ENCODE measurements at regions not wholly inside any gene's neighbourhood (a gene's known extent, or its start where the extent isn't known, plus 50 kb on each side); places are given as distances from the start of the nearest gene placed in this dataset.
"Not testable (repeated sequence)": the region's sequence is repeated elsewhere in the genome, so short reads cannot be mapped to it uniquely, and the experiment has no call there.

- DNase-seq = no peak
Observed at GRCh38 chr20:11675920-11676629, 241.6 kb upstream of the BTBD3 start.

- DNase-seq = no peak
Observed at GRCh38 chr20:11676630-11677287, 240.9 kb upstream of the BTBD3 start.

GRCh38 chr20:11677428-11677827, 240.3 kb upstream of the BTBD3 start:
- DNase-seq = no peak

GRCh38 chr20:11677836-11678235, 239.9 kb upstream of the BTBD3 start:
- DNase-seq = no peak

- no peak for DNase-seq
Observed at GRCh38 chr20:11682285-11682684, 235.4 kb upstream of the BTBD3 start.

- DNase-seq = no peak
Observed at GRCh38 chr20:11686195-11686594, 231.5 kb upstream of the BTBD3 start.

- peak; percentile 84 for DNase-seq
Observed at GRCh38 chr20:11686820-11687543, 230.7 kb upstream of the BTBD3 start.

GRCh38 chr20:11687546-11688292, 230.0 kb upstream of the BTBD3 start:
- peak; percentile 84 for DNase-seq

- no peak for DNase-seq
Observed at GRCh38 chr20:11689262-11689661, 228.4 kb upstream of the BTBD3 start.

GRCh38 chr20:11691766-11692165, 225.9 kb upstream of the BTBD3 start:
- DNase-seq = no peak

- no peak for DNase-seq
Observed at GRCh38 chr20:11692567-11692966, 225.1 kb upstream of the BTBD3 start.

- no peak for DNase-seq
Observed at GRCh38 chr20:11694467-11694866, 223.2 kb upstream of the BTBD3 start.

GRCh38 chr20:11697055-11697454, 220.6 kb upstream of the BTBD3 start:
- no peak for DNase-seq

GRCh38 chr20:11697646-11698045, 220.0 kb upstream of the BTBD3 start:
- DNase-seq = no peak

- DNase-seq = no peak
Observed at GRCh38 chr20:11698124-11698523, 219.6 kb upstream of the BTBD3 start.

GRCh38 chr20:11700831-11701230, 216.9 kb upstream of the BTBD3 start:
- no peak for DNase-seq

- DNase-seq = peak; percentile 74
Observed at GRCh38 chr20:11702721-11703518, 214.8 kb upstream of the BTBD3 start.

- no peak for DNase-seq
Observed at GRCh38 chr20:11705512-11705911, 212.2 kb upstream of the BTBD3 start.

GRCh38 chr20:11708223-11708622, 209.5 kb upstream of the BTBD3 start:
- DNase-seq = not testable (repeated sequence)

GRCh38 chr20:11711214-11711613, 206.5 kb upstream of the BTBD3 start:
- no peak for DNase-seq

GRCh38 chr20:11712639-11713160, 205.0 kb upstream of the BTBD3 start:
- no peak for DNase-seq

GRCh38 chr20:11714886-11715285, 202.8 kb upstream of the BTBD3 start:
- DNase-seq = no peak
